OCI-M2 (cell line): ENCODE measurements at regions not wholly inside any gene's neighbourhood (a gene's known extent, or its start where the extent isn't known, plus 50 kb on each side); places are given as distances from the start of the nearest gene placed in this dataset.

ENCODE experiments used
- DNase-seq: peaks from one replicate; lab custom pipeline; 2025; ENCODE audit not compliant: unreplicated experiment; lab: John Stamatoyannopoulos, UW

DNA sequence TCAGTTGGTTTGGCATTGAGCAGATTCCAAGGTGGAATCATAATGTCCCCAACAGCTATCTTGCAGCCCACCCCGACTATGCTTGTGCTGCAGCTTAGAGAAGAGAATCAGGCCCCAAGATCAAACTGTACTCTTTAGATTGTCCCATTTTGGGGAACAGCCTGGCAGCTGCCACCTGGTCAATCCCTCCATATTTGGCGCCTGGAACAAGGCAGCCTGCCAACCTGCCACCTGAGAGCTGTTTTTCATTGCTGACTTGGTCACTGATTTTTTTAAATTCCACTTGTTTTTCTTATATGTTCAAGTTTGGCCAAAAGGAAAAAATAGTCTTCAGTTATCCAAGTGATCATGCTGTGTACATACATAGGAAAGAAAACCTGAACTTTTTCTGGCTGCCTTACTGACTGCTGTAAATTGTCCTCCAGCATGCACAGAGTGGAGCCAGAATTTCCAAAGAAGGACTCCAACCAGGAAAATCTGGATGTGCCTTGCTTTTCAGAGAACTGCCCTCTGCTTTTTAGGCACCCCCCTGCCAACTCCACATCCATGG lies 504.2 kb downstream of the ENC1 start:
- no peak for DNase-seq

- no peak for DNase-seq
Observed at GRCh38 chr5:74135033-74135432, 505.5 kb downstream of the ENC1 start.

GRCh38 chr5:74132485-74132884 lies 506.5 kb downstream of the ARHGEF28 start:
- DNase-seq, result no peak

GRCh38 chr5:74131250-74131649 lies 505.3 kb downstream of the ARHGEF28 start:
- DNase-seq, result no peak

GRCh38 chr5:74130155-74130897 lies 504.3 kb downstream of the ARHGEF28 start:
- no peak for DNase-seq

GRCh38 chr5:74127381-74128320 lies 501.7 kb downstream of the ARHGEF28 start:
- no peak for DNase-seq

GRCh38 chr5:74126294-74126693 lies 500.3 kb downstream of the ARHGEF28 start:
- no peak for DNase-seq

DNA sequence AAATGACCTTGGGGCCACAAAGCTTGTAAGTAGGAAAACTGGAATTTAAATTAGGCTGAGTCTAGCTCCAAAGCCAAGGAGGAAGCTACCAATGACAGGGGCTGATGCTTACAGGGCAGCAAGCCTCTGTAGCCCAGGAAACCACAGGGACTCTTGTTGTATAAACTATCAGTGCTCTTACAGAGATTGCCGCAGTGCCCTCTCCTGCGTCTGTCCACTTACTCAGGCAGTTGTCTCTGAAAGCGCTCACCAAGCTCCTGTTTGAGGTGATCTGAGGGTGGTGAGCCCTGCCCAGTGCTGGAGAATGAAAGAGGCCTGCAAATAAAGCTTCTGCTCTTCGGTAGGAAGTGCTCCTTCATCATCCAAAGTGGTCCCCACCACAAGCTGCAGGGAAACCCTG lies 498.8 kb downstream of the ARHGEF28 start:
- no peak for DNase-seq

- DNase-seq, result no peak
Observed at GRCh38 chr5:74123929-74124328, 497.9 kb downstream of the ARHGEF28 start.

- DNase-seq, result no peak
Observed at GRCh38 chr5:74122979-74123590, 497.1 kb downstream of the ARHGEF28 start.

DNA sequence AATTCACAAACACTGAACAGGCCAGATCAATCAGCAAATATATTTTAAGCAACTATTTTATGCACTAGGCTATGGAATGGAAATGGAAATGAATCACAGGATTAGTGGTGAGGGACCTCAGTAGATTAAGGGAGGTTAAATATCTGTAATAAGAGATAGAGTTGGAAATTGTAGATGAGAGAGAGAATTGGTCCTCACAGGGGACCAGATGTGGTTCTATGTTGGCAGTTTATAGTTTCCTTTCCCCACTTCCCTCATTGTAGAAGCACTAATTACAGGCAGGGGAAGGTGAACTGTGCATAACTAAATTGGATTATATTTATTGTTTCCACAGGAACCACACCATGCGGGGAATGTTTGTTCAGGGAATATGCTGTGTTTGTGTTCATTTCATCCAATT lies 496.2 kb downstream of the ARHGEF28 start:
- DNase-seq, result no peak

GRCh38 chr5:74120585-74120984 lies 494.6 kb downstream of the ARHGEF28 start:
- DNase-seq, result no peak

DNA sequence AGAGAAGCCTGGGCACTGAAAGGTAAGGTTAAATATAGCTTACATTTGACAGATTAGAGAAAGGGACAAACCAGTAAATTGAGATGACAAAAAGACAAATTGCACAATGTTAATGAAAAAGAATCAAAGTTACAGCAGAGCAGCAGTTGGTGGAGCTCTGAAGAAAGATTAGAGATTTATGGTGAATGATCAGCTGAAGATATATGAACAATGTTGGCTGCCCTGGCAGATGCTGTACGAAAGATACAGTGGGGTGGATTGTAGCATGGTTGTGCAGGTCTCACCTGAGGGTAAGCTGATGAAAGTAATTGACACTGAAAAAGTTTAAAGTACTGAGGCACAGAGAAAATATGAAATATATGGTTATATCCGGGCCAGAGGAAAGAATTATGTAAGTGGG lies 492.1 kb downstream of the ARHGEF28 start:
- no peak for DNase-seq

DNA sequence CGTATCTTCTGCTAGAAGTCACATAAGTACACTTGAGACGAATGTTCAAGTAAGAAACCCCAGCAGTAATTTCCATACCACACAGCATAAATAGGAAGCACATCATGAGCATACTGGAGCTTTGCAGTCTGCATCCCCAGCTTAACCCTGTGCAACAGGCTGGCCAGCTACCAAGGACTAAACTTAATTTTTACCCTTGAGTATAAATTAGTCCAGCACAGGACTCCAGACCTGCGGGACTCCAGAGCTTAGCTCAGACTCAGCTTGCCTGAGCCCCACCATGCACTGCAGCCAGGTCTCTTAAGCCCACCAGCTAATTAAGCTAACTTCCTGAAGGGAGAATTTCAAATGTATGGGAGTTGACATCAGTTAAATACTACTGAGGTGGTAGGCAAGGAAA lies 491.0 kb downstream of the ARHGEF28 start:
- DNase-seq, result no peak

DNA sequence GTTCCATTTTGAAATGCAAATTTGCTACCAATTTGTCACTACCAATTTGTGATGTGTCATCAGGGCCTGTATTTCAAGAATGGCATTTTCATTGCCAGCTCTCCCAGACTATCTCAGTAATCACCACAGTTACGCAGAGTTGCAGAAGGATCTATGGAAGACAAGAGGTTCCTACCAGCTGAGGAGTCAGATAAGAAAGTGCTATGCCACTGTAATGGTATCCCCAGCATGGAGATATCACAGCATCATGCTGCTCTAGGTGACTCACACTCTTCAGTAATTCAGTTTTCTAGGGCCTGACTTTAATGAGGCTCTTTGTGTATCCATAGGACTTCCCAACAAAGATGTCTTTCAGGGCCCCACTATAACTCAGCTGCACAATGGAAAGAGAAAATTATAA lies 490.3 kb downstream of the ARHGEF28 start:
- DNase-seq, result no peak

GRCh38 chr5:74113927-74114326 lies 487.9 kb downstream of the ARHGEF28 start:
- no peak for DNase-seq

GRCh38 chr5:74113196-74113540 lies 487.2 kb downstream of the ARHGEF28 start:
- DNase-seq, result no peak

DNA sequence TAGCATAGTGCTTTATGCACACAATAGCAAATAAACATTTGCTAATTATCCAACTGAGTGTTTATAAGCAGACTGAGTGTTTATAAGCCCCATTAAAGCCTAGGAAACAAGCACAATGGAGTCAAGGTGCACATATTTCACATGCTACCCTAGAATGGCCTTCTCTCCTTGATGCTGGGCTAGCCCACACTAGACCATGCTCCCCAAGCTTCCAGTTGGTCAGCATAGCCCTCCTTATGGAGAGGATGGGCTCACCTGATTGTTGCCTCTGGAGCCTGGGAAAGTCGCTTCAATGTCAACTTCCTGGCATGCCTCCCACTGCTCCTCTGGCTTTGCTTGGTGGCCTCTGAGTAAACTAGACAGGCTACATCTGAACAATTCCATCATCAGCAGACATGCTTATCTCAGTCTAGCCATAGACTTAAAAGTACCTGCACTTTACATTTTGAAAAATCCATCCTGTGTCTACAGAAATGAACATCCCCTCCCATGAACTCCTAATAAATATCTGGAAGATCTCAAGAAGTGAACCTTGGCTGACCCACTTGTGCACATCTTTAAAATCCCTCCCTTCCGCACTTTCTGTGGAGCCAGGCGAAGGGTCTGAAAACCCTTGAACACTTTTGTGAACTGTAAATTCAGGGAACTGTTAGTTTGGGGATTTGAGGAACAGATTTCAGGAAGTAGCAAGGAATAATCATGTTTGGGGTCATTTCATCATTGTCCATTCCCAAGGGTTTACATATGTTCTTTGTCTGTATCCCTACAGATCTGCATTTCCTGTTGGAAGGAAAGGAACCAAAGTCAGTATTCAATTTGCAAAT lies 486.6 kb downstream of the ARHGEF28 start:
- no peak for DNase-seq

DNA sequence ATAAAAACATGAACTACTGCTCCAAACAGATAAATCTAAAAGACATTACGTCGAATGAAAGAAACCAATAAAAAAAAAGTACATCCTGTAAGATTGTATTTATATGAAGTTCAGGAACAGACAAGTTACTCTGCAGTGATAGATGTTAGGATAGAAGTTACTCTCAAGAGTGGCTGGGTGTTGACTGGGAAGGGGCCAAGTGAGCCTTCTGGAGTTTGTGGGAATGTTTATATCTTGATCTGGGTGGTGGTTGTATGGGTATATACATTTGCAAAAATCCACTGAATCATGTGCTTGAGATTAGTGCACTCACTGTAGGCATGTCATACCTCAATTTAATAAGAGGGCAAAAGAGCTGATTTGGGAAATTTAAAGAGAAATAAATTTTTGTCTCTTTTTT lies 485.8 kb downstream of the ARHGEF28 start:
- no peak for DNase-seq

GRCh38 chr5:74109344-74109743 lies 483.3 kb downstream of the ARHGEF28 start:
- no peak for DNase-seq

- no peak for DNase-seq
Observed at GRCh38 chr5:74107899-74108298, 481.9 kb downstream of the ARHGEF28 start.
